Caki2 (cell line): ENCODE measurements at regions not wholly inside any gene's neighbourhood (a gene's known extent, or its start where the extent isn't known, plus 50 kb on each side); places are given as distances from the start of the nearest gene placed in this dataset.

ENCODE experiments used
- DNase-seq: peaks from one replicate; pipeline ENCODE4 v3.0.0-alpha.2; 2015; ENCODE audit warnings: low read depth
- in situ Hi-C: cut with HindIII; loops from 2 replicates; pipeline ENCODE4 v1.10.0; 2016; ENCODE audit warnings: low sequenced_read_pairs, low pct_unique_long_range_greater_than_20kb, mixed read lengths

DNA sequence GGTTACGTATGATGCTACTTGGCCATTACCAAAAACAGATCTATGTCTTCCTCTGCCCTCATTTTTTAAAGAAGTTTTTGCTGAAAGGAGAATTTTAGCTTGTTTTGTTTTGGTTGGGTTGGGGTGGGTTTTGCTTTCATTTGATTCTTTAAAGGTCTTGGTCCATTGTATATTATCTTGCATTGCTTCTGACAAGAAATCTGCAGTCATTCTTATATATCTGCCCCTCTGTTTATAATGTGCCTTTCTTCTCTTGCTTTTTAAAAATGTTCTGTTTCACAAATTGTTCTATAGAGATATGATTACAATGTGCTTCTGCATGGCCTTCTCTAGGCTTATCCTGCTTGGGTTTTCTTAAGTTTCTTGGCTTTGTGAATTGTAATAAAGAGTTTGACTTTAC, 660.6 kb downstream of the RNF144A start:
- no peak for DNase-seq
- in situ Hi-C loops = no loop called here

DNA sequence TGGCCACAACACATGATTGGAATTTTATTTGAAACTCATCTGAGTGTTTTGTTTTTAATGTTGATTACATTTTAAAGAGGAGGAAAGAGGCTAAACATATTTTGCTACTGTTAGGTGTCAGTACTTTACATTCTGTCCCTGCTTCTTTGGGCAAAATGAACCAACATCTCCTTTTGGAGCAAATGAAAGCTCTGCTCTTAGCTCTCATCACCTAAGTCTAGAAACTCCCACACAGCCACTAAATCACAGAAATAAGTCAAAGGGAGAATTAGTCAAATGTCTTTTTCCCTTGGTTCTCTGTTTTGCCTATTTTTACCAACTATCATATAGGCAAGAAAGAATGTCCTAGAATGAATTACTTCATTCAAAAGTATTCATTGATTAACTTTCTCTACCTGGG, 666.8 kb downstream of the RNF144A start:
- no peak for DNase-seq
- in situ Hi-C loops = no loop called here

DNA sequence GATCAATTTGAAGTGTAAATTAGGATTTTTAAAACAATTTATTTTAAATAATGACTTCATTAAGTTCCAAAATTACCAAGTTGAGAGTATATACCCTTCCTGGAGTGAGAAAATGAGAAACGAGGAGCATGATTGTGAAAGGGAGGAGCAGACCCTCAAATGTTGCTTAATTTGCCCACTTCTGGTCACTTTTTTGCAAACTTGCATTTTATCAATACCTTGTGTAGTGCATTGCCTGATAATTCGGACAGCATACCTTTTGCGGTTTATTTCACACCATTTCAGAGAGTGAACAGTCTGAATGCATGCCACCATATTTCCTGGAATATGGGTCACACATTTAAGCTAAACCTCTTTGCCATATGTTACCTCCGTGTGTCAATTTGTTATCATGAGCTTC, 669.7 kb downstream of the RNF144A start:
- no peak for DNase-seq
- in situ Hi-C loops = no loop called here

DNA sequence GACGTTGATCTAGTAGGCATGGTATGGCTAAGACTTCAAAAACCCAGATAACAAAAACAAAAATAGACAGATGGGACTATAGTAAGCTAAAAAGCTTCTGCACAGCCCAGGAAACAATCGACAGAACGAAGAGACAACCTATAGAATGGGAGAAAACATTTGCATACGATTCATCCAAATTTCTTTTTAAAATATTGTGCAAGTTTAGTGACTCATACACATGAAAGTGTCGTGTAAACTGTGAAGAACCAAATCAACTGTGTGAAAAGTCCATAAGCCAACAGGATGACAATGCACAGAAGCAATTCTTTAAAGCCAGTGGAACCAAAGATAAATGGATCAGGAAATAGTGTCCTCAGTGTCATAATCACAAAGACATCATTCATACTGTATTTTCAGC, 671.1 kb downstream of the RNF144A start:
- in situ Hi-C loops = no loop called here
- DNase-seq = no peak

DNA sequence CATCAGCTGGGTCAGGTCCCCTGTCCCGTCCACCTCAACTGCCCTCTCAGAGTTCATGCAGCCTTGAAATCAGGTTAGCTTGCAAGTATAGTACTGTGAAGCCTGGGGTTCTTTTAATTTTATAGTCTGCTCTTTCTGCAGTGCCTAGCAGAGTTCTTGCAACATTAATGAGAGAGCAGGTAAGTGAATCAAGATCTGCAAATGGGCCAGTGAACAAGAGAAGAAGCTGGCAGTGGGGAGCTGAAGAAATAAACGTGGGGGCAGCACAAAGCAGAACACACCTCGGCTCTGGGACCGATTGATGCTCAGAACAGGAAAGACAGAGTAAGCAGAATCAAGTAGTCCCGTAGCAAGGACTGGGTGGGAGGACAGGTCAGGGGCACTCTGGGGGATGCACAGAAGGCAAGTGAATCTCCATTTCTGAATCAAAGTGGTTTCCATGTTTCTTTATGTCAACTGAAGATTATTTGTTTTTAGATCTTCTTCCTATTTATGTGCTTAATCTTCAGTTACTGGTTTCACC, 675.5 kb downstream of the RNF144A start:
- in situ Hi-C loops = no loop called here

DNA sequence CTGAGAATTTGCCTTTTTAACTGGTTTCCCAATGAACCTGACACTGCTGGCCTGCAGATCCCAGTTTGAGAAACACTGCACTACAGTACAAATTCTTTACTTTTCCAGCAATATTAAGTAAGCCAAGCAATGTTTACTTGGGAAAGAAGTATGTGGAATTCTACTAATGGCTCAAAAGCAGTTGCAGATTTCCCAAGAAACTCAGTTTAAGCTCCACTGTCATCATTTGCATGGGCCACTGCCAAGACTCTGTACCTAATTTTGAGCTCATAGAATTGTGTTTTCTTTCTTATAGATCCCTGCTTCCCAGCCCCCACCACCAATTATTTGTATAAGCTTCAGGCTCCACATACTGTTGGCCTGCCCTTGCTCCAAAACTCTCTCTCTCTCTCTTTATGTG, 676.1 kb downstream of the RNF144A start:
- in situ Hi-C loops = no loop called here
- no peak for DNase-seq

More for the DNA sequence above, 675.5 kb downstream of the RNF144A start:
- no peak for DNase-seq

DNA sequence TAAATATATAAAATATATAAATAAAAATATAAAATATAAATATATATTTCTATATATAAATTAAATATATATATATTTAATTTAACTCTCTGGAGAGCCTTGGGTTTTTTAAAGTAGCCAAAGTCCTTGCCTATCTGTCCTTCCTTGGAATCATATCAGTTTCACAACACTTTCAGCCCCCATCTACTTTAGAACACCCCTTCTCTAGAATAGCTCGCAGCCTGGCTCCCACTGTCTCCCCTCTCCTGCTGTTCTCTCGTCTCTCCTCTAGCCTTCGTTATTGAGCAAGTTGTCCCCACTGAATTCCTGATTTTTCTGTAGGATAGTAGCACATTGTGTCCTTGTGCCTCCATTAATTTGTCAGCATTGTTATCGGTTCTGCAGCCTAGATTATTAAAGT, 677.0 kb downstream of the RNF144A start:
- no peak for DNase-seq
- in situ Hi-C loops = no loop called here

DNA sequence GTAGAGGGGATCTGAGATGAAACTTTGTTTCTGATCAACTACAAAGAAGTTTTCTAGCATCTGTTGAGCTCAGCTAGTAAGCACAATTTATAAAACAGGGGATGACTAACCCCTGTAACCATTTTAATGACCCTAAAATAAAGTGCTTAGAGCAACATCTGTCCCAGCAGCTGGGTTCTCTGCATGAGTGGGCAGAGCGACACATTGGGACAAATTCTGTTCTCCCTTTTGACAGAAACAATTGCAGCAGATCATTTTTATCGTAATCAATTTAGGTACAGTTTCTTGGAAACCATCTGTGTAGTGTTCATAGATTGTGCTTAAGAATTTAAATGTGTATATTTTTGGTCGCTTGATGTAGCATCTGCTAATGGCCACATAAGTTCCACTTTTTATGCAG, 678.0 kb downstream of the RNF144A start:
- in situ Hi-C loops = no loop called here
- no peak for DNase-seq

DNA sequence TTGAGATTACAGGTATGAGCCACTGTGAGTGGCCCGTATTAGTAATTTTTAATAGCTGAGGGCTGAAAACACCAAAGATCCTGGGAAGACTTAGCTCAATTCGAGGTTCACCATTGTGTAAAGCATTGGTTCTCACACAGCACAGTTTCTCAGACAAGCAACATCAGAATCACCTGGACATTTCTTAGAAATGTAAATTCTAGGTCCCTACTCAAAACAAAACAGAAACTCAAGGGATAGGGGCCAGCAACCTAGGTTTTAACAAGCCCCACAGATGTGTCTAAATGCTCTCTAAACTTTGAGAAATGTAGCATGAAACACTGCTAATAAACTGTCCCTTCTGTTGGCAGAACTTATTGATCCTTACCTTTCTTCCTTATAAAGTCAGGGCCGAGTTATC, 681.2 kb downstream of the RNF144A start:
- in situ Hi-C loops = no loop called here
- no peak for DNase-seq

DNA sequence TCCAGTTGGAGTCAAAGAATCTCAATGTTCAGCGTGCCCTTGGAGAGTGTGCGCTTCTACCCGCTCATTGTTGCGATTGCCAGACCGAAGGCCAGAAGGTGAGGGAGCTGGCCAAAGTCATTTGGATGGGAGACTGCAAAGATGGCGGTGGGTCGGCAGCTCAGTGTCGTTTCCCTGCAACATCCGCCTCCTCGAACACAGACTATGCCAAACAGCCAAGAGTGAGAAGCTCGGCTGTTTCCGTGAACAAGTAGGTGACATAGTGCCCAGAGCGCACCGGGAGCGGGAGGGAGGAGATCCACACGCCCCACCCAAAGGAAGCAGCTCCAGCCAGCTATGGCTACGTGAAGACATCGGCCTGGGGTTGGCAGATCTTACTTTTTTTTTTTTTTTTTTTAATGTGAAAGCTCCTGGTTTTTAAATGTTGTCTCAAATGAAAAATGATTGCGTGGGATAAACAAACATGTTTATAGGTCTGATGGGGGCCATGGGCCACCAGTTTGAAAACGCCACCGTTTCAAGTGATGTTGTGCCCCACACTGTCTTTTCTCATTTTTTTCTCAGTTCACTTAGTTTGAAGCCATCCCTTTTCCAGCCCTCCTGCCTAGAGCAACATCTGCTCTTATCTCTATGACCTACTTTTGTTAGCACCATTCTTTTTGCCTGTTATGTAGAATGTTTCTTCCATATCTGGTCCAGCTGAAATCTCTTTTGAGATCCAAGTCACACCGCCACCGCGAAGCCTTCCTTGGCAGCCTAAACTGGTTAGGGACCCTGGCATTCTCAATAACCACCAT, 682.4 kb downstream of the RNF144A start:
- in situ Hi-C loops = no loop called here

DNA sequence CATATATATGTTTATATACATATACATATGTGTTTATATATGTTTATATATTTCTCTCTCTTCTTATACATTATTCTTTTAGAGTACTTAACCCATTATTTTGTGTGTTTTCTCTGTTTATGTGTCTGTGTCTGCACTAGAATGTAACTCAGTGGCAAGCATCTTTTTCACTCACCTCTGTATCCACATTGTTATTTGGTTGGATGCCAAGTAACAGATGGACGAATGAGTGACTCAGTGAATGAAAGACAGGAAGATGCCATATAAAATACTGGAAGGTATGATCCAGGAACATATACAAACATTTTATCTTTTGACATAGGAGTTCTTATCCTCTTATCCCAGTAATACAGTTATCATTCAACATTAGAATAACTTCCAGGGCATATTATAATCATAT, 684.8 kb downstream of the RNF144A start:
- in situ Hi-C loops = no loop called here
- DNase-seq = no peak

More for the DNA sequence above, 682.4 kb downstream of the RNF144A start:
- no peak for DNase-seq

DNA sequence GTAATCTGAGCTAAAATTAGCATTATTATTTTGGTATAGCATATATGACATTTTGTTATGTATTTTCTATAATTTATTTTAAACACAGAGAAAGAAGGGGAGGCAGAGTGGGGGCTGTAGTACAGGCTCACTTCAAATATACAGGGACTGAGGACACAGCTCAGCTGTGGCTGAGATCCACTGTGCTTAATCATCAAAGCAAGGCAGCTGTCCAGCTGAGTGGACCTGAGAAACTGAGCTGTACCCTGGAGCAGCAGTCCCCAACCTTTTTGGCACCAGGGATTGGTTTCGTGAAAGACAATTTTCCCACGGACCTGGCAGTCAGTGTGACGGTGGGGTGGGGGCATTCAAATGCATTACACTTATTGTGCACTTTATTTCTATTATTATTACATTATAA, 687.2 kb downstream of the RNF144A start:
- no peak for DNase-seq
- in situ Hi-C loops = no loop called here

DNA sequence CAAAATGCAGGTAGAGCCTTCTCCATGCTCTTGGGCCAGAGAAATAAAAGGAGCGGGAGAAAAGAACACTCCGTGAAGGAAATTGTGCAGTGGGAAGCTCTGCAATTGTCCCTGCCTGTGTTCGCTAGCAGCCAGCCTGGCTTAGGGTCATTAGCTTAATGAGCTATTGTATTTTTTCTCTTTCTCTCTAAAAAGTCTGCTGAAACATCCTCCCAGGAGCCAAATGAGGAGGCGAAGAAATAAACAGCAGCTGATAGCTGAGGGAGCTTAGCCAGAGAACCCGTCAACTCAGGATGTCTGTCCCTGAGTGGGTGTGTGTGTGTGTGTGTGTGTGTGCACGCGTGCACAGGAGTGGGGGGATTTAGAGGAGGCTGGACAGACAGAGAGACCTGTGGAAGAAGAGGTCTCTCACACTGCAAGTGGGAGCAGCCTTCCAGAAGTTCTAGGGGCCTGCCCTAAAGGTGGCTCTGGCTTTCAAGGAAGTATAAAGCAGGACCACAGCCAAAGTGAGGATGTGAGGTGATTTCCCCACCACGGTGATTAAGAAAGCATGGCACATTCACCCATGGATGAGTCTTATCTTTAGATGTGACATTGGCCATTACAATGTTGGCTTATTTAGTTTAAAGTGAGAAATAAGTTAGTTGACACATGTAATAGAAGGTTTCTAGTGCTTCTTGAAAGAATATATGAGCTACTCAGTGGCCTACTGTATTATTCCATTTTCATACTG, 690.4 kb downstream of the RNF144A start:
- in situ Hi-C loops = no loop called here

DNA sequence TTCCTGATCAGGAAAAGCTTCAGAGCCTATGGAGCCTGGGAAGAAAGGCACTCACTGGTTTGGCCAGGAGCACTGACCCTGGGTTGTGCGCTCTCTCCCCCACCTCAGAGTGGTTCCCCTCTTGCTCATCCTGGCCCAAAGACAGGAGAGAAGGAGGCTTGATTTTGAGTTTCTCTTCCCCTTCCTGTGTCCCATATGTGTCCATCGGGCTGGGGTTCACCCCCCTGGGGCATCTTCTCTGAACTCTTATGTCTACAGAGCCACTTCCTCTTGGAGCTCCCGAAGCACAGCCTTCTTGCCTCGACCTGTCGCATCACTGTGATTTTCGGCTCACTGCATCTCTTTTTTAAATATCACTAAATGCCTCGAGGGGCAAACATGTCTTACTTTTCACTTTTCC, 692.3 kb downstream of the RNF144A start:
- DNase-seq = no peak
- in situ Hi-C loops = no loop called here

More for the DNA sequence above, 690.4 kb downstream of the RNF144A start:
- no peak for DNase-seq

DNA sequence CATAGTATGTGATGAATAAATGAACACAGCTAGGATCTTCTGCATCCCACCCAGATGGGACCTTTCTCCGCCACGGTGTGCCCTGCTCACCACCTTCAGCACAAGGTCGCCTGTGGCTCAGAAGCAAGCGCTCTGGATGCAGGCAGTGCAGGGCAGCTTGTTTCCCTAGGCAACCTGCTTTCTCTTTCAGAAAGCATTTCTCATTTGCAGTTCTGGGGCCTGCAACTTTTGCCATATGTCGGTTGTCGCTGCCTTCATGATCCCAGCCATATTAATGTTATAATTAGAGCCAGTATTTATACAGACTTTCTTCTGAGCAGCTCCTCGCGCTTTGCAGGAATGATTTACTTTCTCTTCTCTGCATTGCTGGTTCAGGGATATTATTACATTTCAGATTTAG, 692.8 kb downstream of the RNF144A start:
- in situ Hi-C loops = no loop called here
- DNase-seq = no peak

DNA sequence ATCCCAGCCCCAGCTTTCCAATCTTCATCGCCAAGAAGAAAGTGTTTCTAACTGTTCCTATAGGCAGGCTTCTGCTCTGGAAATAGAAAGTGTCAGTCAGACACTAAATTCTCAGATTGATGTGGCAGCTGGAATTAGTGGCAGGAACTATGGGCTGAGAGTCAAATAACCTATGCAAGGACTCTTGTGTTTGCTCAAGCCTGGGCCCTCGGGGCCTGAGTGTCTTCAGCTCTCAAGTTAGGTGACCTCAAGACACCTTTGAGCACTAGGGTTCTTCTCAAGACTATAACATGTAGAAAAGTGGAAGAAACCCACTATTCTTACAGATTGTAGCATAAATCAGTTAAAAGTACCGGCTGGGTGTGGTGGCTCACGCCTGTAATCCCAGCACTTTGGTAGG, 694.5 kb downstream of the RNF144A start:
- in situ Hi-C loops = no loop called here
- no peak for DNase-seq

DNA sequence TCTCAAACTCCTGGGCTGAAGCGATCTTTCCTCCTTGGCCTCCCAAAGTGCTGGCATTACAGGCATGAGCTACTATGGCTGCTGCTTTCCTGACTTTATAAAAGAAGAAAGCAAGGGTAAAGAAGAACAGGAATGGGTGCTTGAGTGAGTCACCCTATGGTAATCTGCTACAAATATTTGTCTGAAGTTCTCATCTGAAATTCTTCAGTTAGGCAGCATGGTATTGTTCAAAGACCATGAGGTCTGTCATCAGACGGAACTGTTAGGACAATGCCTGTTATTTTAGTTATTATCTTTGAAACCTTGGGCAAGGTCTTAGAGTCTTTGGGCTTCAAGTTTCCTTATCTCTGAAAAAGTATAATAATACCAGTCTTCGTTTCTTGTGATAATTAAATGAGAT, 695.8 kb downstream of the RNF144A start:
- in situ Hi-C loops = no loop called here
- DNase-seq = no peak

DNA sequence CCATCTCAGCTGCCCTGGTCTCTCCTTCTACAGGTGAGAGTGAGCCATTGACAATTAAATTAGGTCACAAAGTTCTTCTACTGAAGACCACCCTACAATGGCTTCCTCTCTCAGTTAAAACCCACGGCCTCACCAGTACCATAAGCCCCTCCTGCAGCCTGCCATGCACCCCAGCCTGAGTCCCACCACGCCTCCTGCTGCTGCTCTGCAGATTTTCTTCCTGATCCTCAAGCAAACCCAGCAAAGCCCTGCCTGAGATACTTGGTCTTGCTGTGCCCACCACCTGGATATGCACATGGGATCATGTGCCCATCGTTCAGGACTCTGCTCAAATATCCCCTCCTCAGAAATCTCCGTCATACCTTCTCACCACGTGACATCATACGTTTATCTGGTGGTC, 696.6 kb downstream of the RNF144A start:
- DNase-seq = no peak
- in situ Hi-C loops = no loop called here

DNA sequence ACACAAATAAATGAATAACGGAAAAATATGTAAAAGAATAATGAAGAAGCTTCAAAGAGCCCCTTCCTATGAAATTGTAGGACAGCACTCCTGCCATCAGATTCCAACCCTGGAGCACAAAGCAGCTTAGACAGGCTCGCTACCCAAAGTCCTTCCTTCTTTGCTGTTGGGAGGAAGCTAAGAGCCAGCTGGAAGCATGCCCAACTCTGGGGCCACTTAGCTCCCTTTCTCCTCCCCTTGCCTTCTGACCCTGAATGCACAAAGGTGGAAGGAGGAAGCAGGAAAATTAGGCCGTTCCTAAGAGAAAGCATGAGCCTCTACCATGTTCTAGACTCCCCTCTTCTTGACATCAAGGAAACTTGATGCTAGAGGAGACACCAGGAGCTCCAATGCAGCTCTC, 700.8 kb downstream of the RNF144A start:
- in situ Hi-C loops = no loop called here
- no peak for DNase-seq
